ENCODE measurements at regions not wholly inside any gene's neighbourhood (a gene's known extent, or its start where the extent isn't known, plus 50 kb on each side); places are given as distances from the start of the nearest gene placed in this dataset.

- Histone ChIP-seq H3K4me3 (ENCODE audit: low read length) (no peak overlapping the region), H3K4me1 (ENCODE audit: control insufficient read depth, low read length) (no peaks in the 10 kb centered on the region), H3K4me2 (ENCODE audit: low read length) (no peak overlapping the region), H3K9me3 (ENCODE audit: control insufficient read depth, insufficient read depth, low read length) (no peaks in the 10 kb centered on the region), H3K27ac (ENCODE audit: low read depth, low read length) (no peak overlapping the region), H3K27me3 (ENCODE audit: control insufficient read depth, low read length) (no peaks in the 10 kb centered on the region), H3K79me2 (ENCODE audit: control insufficient read depth, low read length) (no peaks in the 10 kb centered on the region), H3K36me3 (ENCODE audit: control insufficient read depth, low read length) (no peaks in the 10 kb centered on the region), H3F3A (ENCODE audit: control insufficient read depth, insufficient read depth) (no peaks in the 10 kb centered on the region), H3K9me2 (replicated peaks; ENCODE audit: control insufficient read depth, low read length) (no peaks in the 10 kb centered on the region), H4K20me1 (ENCODE audit: control insufficient read depth, insufficient read depth, low read depth, low read length) (no peaks in the 10 kb centered on the region)
- TF ChIP-seq EZH2phosphoT487 (IDR thresholded peaks at IDR 0.05; ENCODE audit: borderline replicate concordance, low read length) (no peak), CTCF (IDR thresholded peaks at IDR 0.05; ENCODE audit: low read depth, low read length, poor library complexity, severe bottlenecking) (no peak)
Measured at GRCh38 chr1:118333601-118334210, 148.7 kb upstream of the SPAG17 start.

GRCh38 chr1:118326960-118327629 lies 142.1 kb upstream of the SPAG17 start:
- Histone ChIP-seq H3K36me3 (ENCODE audit: control insufficient read depth, low read length) (no peaks in the 10 kb centered on the region), H3K4me2 (ENCODE audit: low read length) (no peak overlapping the region), H3F3A (ENCODE audit: control insufficient read depth, insufficient read depth) (no peaks in the 10 kb centered on the region), H3K4me3 (ENCODE audit: low read length) (no peak overlapping the region), H3K4me1 (ENCODE audit: control insufficient read depth, low read length) (no peaks in the 10 kb centered on the region), H4K20me1 (ENCODE audit: control insufficient read depth, insufficient read depth, low read depth, low read length) (no peaks in the 10 kb centered on the region), H3K79me2 (ENCODE audit: control insufficient read depth, low read length) (no peaks in the 10 kb centered on the region), H3K27me3 (ENCODE audit: control insufficient read depth, low read length) (no peaks in the 10 kb centered on the region), H3K9me3 (ENCODE audit: control insufficient read depth, insufficient read depth, low read length) (no peaks in the 10 kb centered on the region; the same call in 1 of the 2 replicates), H3K27ac (ENCODE audit: low read depth, low read length) (no peak overlapping the region), H3K9me2 (replicated peaks; ENCODE audit: control insufficient read depth, low read length) (no peaks in the 10 kb centered on the region)
- TF ChIP-seq EZH2phosphoT487 (IDR thresholded peaks at IDR 0.05; ENCODE audit: borderline replicate concordance, low read length), result no peak
- TF ChIP-seq CTCF (IDR thresholded peaks at IDR 0.05; ENCODE audit: low read depth, low read length, poor library complexity, severe bottlenecking), result no peak

- Histone ChIP-seq H3K79me2 (ENCODE audit: control insufficient read depth, low read length) (no peaks in the 10 kb centered on the region), H3K4me2 (ENCODE audit: low read length) (no peak overlapping the region), H3K4me1 (ENCODE audit: control insufficient read depth, low read length) (no peaks in the 10 kb centered on the region), H3K36me3 (ENCODE audit: control insufficient read depth, low read length) (no peaks in the 10 kb centered on the region), H3K27ac (ENCODE audit: low read depth, low read length) (no peak overlapping the region), H3K9me2 (replicated peaks; ENCODE audit: control insufficient read depth, low read length) (no peaks in the 10 kb centered on the region), H3K9me3 (ENCODE audit: control insufficient read depth, insufficient read depth, low read length) (no peaks in the 10 kb centered on the region; the same call in 1 of the 2 replicates), H3K27me3 (ENCODE audit: control insufficient read depth, low read length) (no peaks in the 10 kb centered on the region), H3F3A (ENCODE audit: control insufficient read depth, insufficient read depth) (no peaks in the 10 kb centered on the region), H4K20me1 (ENCODE audit: control insufficient read depth, insufficient read depth, low read depth, low read length) (no peaks in the 10 kb centered on the region), H3K4me3 (ENCODE audit: low read length) (no peak overlapping the region)
- no peak for TF ChIP-seq EZH2phosphoT487 (IDR thresholded peaks at IDR 0.05; ENCODE audit: borderline replicate concordance, low read length)
- TF ChIP-seq CTCF (IDR thresholded peaks at IDR 0.05; ENCODE audit: low read depth, low read length, poor library complexity, severe bottlenecking), result no peak
Measured at GRCh38 chr1:118325550-118326225, 140.7 kb upstream of the SPAG17 start.
